H9 (cell line): ENCODE measurements at regions not wholly inside any gene's neighbourhood (a gene's known extent, or its start where the extent isn't known, plus 50 kb on each side); places are given as distances from the start of the nearest gene placed in this dataset.

Source experiments
- DNase-seq: peaks from one replicate; pipeline ENCODE4 v3.0.0-alpha.2; 2017
- H2AFZ ChIP-seq: one replicate; pipeline ENCODE4 v1.6.1; 2013; ENCODE audit warnings: mild to moderate bottlenecking, low read length, control low read depth, moderate library complexity
- H2AK5ac ChIP-seq: 2 replicates; pipeline ENCODE4 v1.6.1; 2013; ENCODE audit warnings: low read length, control low read depth, mixed read lengths; ENCODE audit not compliant: insufficient read length
- H2BK120ac ChIP-seq: one replicate; pipeline ENCODE4 v1.6.1; 2013; ENCODE audit warnings: low read depth, mild to moderate bottlenecking, low read length, control low read depth, inconsistent platforms; ENCODE audit not compliant: poor library complexity, severe bottlenecking
- H2BK12ac ChIP-seq: 2 replicates; pipeline ENCODE4 v1.6.1; 2013; ENCODE audit warnings: low read length, control low read depth, mixed read lengths, low read depth; ENCODE audit not compliant: insufficient read length
- H2BK15ac ChIP-seq: 2 replicates; pipeline ENCODE4 v1.6.1; 2013; ENCODE audit warnings: low read depth, low read length, control low read depth
- H2BK20ac ChIP-seq: one replicate; pipeline ENCODE4 v1.6.1; 2013; ENCODE audit warnings: low read depth, mild to moderate bottlenecking, low read length, control low read depth, inconsistent platforms; ENCODE audit not compliant: poor library complexity, severe bottlenecking
- H2BK5ac ChIP-seq: 2 replicates; pipeline ENCODE4 v1.6.1; 2013; ENCODE audit warnings: low read length, control low read depth, mixed read lengths; ENCODE audit not compliant: insufficient read length
- H3K14ac ChIP-seq: 2 replicates; pipeline ENCODE4 v1.6.1; 2013; ENCODE audit warnings: low read length, control low read depth; ENCODE audit not compliant: insufficient read depth
- H3K18ac ChIP-seq: 2 replicates; pipeline ENCODE4 v1.6.1; 2013; ENCODE audit warnings: low read depth, mild to moderate bottlenecking, mixed read lengths, low read length, control low read depth; ENCODE audit not compliant: insufficient read length
- H3K23ac ChIP-seq: 2 replicates; pipeline ENCODE4 v1.6.1; 2013; ENCODE audit warnings: low read length, control low read depth, mixed read lengths, low read depth; ENCODE audit not compliant: insufficient read length
- H3K23me2 ChIP-seq: 2 replicates; pipeline ENCODE4 v1.6.1; 2013; ENCODE audit warnings: low read depth, mild to moderate bottlenecking, mixed read lengths, low read length, control low read depth; ENCODE audit not compliant: insufficient read length, poor library complexity, severe bottlenecking
- H3K27ac ChIP-seq: 2 replicates; pipeline ENCODE4 v1.5.1; 2013; ENCODE audit warnings: low read length, control low read depth, mixed read lengths, low read depth; ENCODE audit not compliant: insufficient read length
- H3K27me3 ChIP-seq: 2 replicates; pipeline ENCODE4 v1.6.1; 2013; ENCODE audit warnings: low read length, control low read depth, inconsistent platforms; ENCODE audit not compliant: insufficient read depth
- H3K4ac ChIP-seq: 2 replicates; pipeline ENCODE4 v1.6.1; 2013; ENCODE audit warnings: low read depth, mild to moderate bottlenecking, control low read depth, inconsistent platforms, low read length, moderate library complexity
- H3K4me1 ChIP-seq: 2 replicates; pipeline ENCODE4 v1.6.1; 2013; ENCODE audit warnings: low read length, control low read depth, inconsistent platforms; ENCODE audit not compliant: insufficient read depth
- H3K4me2 ChIP-seq: 2 replicates; pipeline ENCODE4 v1.6.1; 2013; ENCODE audit warnings: low read length, control low read depth, mixed read lengths; ENCODE audit not compliant: insufficient read length, insufficient read depth
- H3K56ac ChIP-seq: 2 replicates; pipeline ENCODE4 v1.6.1; 2013; ENCODE audit warnings: low read depth, mild to moderate bottlenecking, mixed read lengths, low read length, control low read depth; ENCODE audit not compliant: insufficient read length
- H3K79me1 ChIP-seq: 2 replicates; pipeline ENCODE4 v1.6.1; 2013; ENCODE audit warnings: low read depth, mild to moderate bottlenecking, moderate library complexity, low read length, control low read depth, inconsistent platforms; ENCODE audit not compliant: insufficient read depth, poor library complexity, severe bottlenecking
- H3K79me2 ChIP-seq: 2 replicates; pipeline ENCODE4 v1.6.1; 2013; ENCODE audit warnings: low read length, control low read depth, inconsistent platforms; ENCODE audit not compliant: insufficient read depth
- H3K9ac ChIP-seq: 2 replicates; pipeline ENCODE4 v1.6.1; 2013; ENCODE audit warnings: low read length, control low read depth, mixed read lengths; ENCODE audit not compliant: insufficient read length; ENCODE audit errors: extremely low read depth
- H3K9me3 ChIP-seq: one replicate; pipeline ENCODE4 v1.6.1; 2013; ENCODE audit warnings: low read depth, low read length, inconsistent platforms; ENCODE audit not compliant: control insufficient read depth
- H3T11ph ChIP-seq: one replicate; pipeline ENCODE4 v1.6.1; 2013; ENCODE audit warnings: mild to moderate bottlenecking, low read length, control low read depth, inconsistent platforms
- H4K20me1 ChIP-seq: one replicate; pipeline ENCODE4 v1.6.1; 2013; ENCODE audit not compliant: control insufficient read depth, insufficient read length, insufficient read depth
- H4K5ac ChIP-seq: 2 replicates; pipeline ENCODE4 v1.6.1; 2013; ENCODE audit warnings: low read depth, mild to moderate bottlenecking, mixed read lengths, low read length, control low read depth; ENCODE audit not compliant: insufficient read length
- H4K8ac ChIP-seq: replicated peaks from 2 replicates; pipeline ENCODE4 v1.6.1; 2013; ENCODE audit warnings: low read length, control low read depth, mixed read lengths, low read depth; ENCODE audit not compliant: insufficient read length
- H4K91ac ChIP-seq: 2 replicates; pipeline ENCODE4 v1.6.1; 2013; ENCODE audit warnings: low read depth, mild to moderate bottlenecking, moderate library complexity, mixed read lengths, low read length, control low read depth; ENCODE audit not compliant: insufficient read length
- H3K27ac Mint-ChIP-seq, 3 experiments: 2 replicates in 2 of 3; 3 replicates in 1 of 3; pipeline ENCODE4 v1.8.0; 2020 to 2021; ENCODE audit warnings: mixed read lengths in 3 of 3, mild to moderate bottlenecking in 1 of 3, moderate library complexity in 1 of 3
- H3K27me3 Mint-ChIP-seq: 2 replicates; pipeline ENCODE4 v1.8.0; 2021; ENCODE audit warnings: low read depth, mild to moderate bottlenecking, moderate library complexity, mixed read lengths
- H3K36me3 Mint-ChIP-seq, 3 experiments: 2 replicates in 2 of 3; 3 replicates in 1 of 3; pipeline ENCODE4 v1.8.0; 2020 to 2021; ENCODE audit warnings: low read depth in 3 of 3, mixed read lengths in 3 of 3; ENCODE audit not compliant: insufficient read depth in 1 of 3
- H3K4me1 Mint-ChIP-seq, 2 experiments: 2 replicates each; pipeline ENCODE4 v1.8.0; 2020; ENCODE audit warnings: mixed read lengths in 2 of 2
- H3K4me3 Mint-ChIP-seq, 2 experiments: 2 replicates in 1 of 2; 3 replicates in 1 of 2; pipeline ENCODE4 v1.8.0; 2020 to 2021; ENCODE audit warnings: mild to moderate bottlenecking in 2 of 2, mixed read lengths in 2 of 2, moderate library complexity in 1 of 2
- H3K9me3 Mint-ChIP-seq, 2 experiments: 2 replicates in 1 of 2; 3 replicates in 1 of 2; pipeline ENCODE4 v1.8.0; 2020; ENCODE audit warnings: mild to moderate bottlenecking in 2 of 2, mixed read lengths in 2 of 2, moderate library complexity in 1 of 2
- WGBS: extraction: QIAGEN DNeasy Blood & Tissue Kit; methylation state at CpG from one replicate; pipeline ENCODE4 v1.1.7; 2013; ENCODE audit warnings: missing lambda C conversion rate, low lambda C conversion rate, mixed read lengths; ENCODE audit not compliant: insufficient read length; ENCODE audit errors: extremely low coverage; 5-methylcytosine and 5-hydroxymethylcytosine counted together
- TF ChIP-seq, protein P1 (sequence below): fragments of 200-600 bp; sonication (generic); conservative IDR thresholded peaks from 3 replicates; pipeline ENCODE4 v1.8.0; 2021; ENCODE audit warnings: antibody characterized with exemption, mild to moderate bottlenecking

DNA sequence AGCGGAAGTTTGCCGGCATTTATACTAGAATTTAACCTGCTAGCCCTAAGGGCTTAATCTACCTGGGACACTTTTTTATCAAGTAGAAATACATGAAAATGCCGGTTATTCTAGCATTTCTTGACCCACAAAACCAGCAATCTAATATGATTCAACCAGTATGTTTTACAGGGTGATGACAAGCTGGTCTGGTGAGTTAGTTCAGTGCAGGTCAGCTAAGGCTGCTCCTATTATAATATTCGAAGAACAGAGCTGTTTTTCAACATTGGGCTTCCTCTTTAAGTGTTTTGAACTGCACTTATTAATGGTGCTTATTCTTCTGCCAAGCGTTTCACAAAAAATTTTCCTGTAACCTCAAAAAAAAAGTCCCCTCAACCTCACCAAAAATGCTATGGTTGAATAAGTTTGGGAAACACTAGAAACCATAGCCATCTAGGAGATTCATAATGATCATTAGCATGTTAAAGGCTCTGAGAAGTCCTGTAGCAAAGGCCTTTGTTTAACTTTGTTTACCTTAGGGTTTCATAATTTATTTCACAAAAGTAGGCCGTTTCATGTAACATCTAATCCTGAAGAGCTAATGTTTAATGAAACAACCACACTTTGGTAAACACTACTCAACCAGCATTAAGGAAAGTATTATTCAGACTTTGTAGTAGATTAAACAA is 526.6 kb downstream of the KLF12 start:
- Histone ChIP-seq H3K4ac (no peak overlapping the region), H2BK120ac (no peak overlapping the region), H3K9me3 (no peaks in the 10 kb centered on the region), H2BK5ac (no peak overlapping the region), H3K4me2 (no peak overlapping the region), H4K5ac (no peak overlapping the region), H3K23ac (no peak overlapping the region), H3K79me1 (no peaks in the 10 kb centered on the region), H2AK5ac (no peak overlapping the region), H3K79me2 (no peaks in the 10 kb centered on the region), H2AFZ (no peak overlapping the region), H4K20me1 (no peaks in the 10 kb centered on the region), H4K91ac (no peak overlapping the region), H3T11ph (no peak overlapping the region), H3K27me3 (no peaks in the 10 kb centered on the region), H4K8ac (no peak overlapping the region), H2BK12ac (no peak overlapping the region), H3K27ac (no peak overlapping the region), H3K9ac (no peak overlapping the region), H3K56ac (no peak overlapping the region), H3K18ac (no peak overlapping the region), H3K4me1 (no peaks in the 10 kb centered on the region), H2BK20ac (no peak overlapping the region), H2BK15ac (no peak overlapping the region), H3K14ac (no peak overlapping the region), H3K23me2 (no peaks in the 10 kb centered on the region)
- Mint-ChIP-seq H3K27me3 (no peaks in the 10 kb centered on the region), H3K36me3 (no peaks in the 10 kb centered on the region), H3K4me1 (peaks cover 9 to 16% of the 10 kb centered on the region in 2 experiments), H3K27ac (no peak overlapping the region; a peak in 1 of 7 replicates), H3K4me3 (no peak overlapping the region), H3K9me3 (0 out of 5 replicates have a peak, but pooled peaks cover 0 to 2% of the 10 kb centered on the region in 2 experiments)
- WGBS, result no CpG with 5 or more reads among the region's 6 CpGs
- TF ChIP-seq, protein P1, sequence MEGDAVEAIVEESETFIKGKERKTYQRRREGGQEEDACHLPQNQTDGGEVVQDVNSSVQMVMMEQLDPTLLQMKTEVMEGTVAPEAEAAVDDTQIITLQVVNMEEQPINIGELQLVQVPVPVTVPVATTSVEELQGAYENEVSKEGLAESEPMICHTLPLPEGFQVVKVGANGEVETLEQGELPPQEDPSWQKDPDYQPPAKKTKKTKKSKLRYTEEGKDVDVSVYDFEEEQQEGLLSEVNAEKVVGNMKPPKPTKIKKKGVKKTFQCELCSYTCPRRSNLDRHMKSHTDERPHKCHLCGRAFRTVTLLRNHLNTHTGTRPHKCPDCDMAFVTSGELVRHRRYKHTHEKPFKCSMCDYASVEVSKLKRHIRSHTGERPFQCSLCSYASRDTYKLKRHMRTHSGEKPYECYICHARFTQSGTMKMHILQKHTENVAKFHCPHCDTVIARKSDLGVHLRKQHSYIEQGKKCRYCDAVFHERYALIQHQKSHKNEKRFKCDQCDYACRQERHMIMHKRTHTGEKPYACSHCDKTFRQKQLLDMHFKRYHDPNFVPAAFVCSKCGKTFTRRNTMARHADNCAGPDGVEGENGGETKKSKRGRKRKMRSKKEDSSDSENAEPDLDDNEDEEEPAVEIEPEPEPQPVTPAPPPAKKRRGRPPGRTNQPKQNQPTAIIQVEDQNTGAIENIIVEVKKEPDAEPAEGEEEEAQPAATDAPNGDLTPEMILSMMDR, result no peak
- DNase-seq, result no peak
